Thyroid gland (tissue), 4 donors: ENCODE measurements at regions not wholly inside any gene's neighbourhood (a gene's known extent, or its start where the extent isn't known, plus 50 kb on each side); places are given as distances from the start of the nearest gene placed in this dataset.
"Not testable (repeated sequence)": the region's sequence is repeated elsewhere in the genome, so short reads cannot be mapped to it uniquely, and the experiment has no call there.

Experiments used
- DNase-seq, 2 donors: peaks; one replicate each; pipeline ENCODE4 v3.0.0-alpha.2; 2019
- H3K27ac ChIP-seq, 3 donors: fragments of 200-600 bp; sonication (generic); 1 replicate in 2 of 3; 2 replicates in 1 of 3; pipeline ENCODE4 v1.5.1; 2016 to 2019; ENCODE audit warnings: mild to moderate bottlenecking in 1 of 3, moderate library complexity in 1 of 3
- H3K27me3 ChIP-seq: fragments of 200-600 bp; sonication (generic); one replicate; pipeline ENCODE4 v1.5.1; 2019
- H3K36me3 ChIP-seq, 2 donors: fragments of 200-600 bp; sonication (generic); one replicate each; pipeline ENCODE4 v1.5.1; 2016 to 2019
- H3K4me1 ChIP-seq, 2 donors: fragments of 200-600 bp; sonication (generic); one replicate each; pipeline ENCODE4 v1.5.1; 2017 to 2019
- H3K4me3 ChIP-seq, 3 donors: fragments of 200-600 bp; sonication (generic); replicated peaks in 1 of 3; 1 replicate in 2 of 3; 2 replicates in 1 of 3; pipeline ENCODE4 v1.5.1; 2016; ENCODE audit warnings: mild to moderate bottlenecking in 1 of 3
- H3K9me3 ChIP-seq: fragments of 200-600 bp; sonication (generic); one replicate; pipeline ENCODE4 v1.5.1; 2017
- CTCF ChIP-seq, 6 experiments: fragments of 200-600 bp in 3 of 6; fragments of 450-650 bp in 3 of 6; sonication (generic) in 3 of 6; IDR thresholded peaks; one replicate each; pipeline ENCODE4 v1.5.1; 2016 to 2019; ENCODE audit warnings: antibody characterized with exemption in 6 of 6, mild to moderate bottlenecking in 2 of 6, inconsistent platforms in 1 of 6, moderate library complexity in 1 of 6
- POLR2A ChIP-seq, 2 donors: fragments of 450-650 bp; IDR thresholded peaks; one replicate each; pipeline ENCODE4 v1.6.1; 2017; ENCODE audit warnings: antibody characterized with exemption in 2 of 2, mild to moderate bottlenecking in 2 of 2, moderate library complexity in 1 of 2
- WGBS, 2 donors: methylation state at CpG; one replicate each; pipeline ENCODE4 v1.1.5; 2017; 5-methylcytosine and 5-hydroxymethylcytosine counted together
- intact Hi-C: fragments of 100-400 bp; cut with DNase I; formaldehyde crosslinking; loops from one replicate; pipeline ENCODE4 v1.15.1; 2023

DNA sequence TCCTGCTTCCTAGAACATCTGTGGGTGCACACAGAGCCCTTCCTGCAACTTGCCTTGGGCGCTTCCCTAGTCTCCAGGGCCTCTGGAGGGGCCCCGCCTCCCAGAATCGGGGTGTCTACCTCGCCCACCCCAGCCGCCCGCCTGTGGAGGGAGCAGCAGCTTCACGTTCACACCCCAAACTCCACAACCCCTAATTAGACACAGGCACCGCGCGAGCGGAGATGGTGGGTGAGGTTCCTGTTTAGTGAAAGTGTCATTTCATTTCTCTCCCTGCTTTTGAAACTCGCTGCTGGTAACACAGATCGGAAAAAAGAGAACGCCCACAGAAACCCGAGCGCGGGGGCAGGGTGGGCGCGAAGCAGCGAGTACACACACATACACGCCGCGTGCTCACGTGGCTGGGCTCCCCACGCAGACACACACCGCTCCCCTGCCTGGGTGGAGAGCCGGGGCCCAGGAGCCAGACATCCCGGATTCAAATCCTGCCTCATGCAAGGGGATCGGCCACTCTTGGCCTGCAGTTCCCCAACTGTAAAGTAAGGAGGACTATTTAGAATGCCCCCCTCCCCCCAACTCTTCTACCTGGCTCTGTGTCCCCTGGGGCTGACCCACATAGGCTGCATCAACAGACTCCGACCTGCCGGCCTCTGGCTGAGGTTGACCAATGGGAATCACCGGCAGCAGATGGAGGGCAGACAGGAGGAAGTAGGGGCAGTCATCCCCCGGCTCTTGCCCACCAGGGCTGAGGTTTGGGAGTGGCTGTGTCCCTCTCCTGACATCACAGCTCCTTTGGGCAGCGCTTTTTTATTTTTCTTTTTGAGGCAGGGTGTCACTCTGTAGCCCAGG, 79.2 kb upstream of the NCOR2 start:
- intact Hi-C loops: no loop called here
- TF ChIP-seq POLR2A (IDR thresholded peaks at IDR 0.05) (no peak), CTCF (IDR thresholded peaks at IDR 0.05) (no peak)
- WGBS, 2 donors: 52 to 69% methylated on average over 31 to 33 of the region's 34 CpGs

DNA sequence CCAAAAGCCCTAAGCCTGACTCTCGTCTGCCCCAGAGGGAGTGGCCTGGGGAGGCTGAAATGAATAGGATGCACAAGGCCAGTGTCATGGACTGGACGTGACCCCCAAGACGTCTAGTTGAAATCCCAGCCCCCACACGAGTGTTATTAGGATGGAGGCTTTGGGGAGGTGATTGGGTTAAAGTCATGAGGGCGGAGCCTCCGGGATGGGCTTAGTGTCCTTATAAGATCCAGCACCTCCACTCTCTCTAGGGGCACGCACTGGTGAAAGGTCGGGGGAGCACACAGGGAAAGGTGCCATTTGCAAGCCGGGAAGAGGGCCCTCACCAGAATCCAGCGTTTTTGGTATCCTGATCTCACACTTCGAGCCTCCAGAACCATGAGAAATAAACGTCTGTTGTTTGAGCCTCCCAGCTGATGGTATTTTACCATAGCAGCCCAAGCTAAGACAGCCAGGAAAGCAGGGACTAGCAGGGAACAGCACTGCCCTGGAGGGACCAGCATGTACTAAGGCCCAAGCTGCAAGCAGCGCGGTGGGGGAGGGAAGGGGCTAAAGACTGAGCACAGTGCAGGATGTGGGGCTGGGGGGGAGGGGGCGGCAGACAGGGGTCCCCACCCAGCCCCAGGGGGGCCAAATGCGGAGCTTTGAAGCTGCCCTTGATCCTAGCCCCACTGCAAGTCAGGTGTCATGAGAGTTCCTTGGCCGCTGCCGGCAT, 78.3 kb upstream of the NCOR2 start:
- H3K4me3 ChIP-seq: no peak overlapping the region
- intact Hi-C loops: no loop called here
- no peak overlapping the region for H3K27ac ChIP-seq

More for the DNA sequence above, 79.2 kb upstream of the NCOR2 start:
- H3K4me3 ChIP-seq: no peak overlapping the region
- no peaks in the 10 kb centered on the region for H3K36me3 ChIP-seq
- DNase-seq: no peak
- H3K9me3 ChIP-seq: no peaks in the 10 kb centered on the region
- H3K27me3 ChIP-seq: no peaks in the 10 kb centered on the region
- H3K4me1 ChIP-seq: no peaks in the 10 kb centered on the region
- H3K27ac ChIP-seq: no peak overlapping the region

DNA sequence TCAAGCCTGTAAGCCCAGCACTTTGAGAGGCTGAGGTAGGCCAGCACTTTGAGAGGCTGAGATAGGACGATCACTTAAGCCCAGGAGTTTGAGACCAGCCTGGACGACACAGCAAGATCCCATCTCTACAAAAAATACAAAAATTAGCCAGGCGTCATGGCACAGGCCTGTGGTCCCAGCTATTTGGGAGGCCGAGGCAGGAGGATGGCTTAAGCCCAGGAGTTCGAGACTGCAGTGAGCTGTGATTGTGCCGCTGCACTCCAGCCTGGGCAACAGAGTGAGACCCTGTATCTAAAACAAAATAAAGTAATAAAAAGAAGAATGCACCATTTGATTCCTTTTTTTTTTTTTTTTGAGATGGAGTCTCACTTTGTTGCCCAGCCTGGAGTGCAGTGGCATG, 76.4 kb upstream of the NCOR2 start:
- 95 to 96% methylated on average over 6 of the region's 6 CpGs for WGBS, 2 donors
- intact Hi-C loops, H3K27ac ChIP-seq, H3K4me3 ChIP-seq, H3K4me1 ChIP-seq, H3K36me3 ChIP-seq, H3K9me3 ChIP-seq, H3K27me3 ChIP-seq, DNase-seq: not testable (repeated sequence)

More for the DNA sequence above, 78.3 kb upstream of the NCOR2 start:
- TF ChIP-seq CTCF (IDR thresholded peaks at IDR 0.05) (no peak), POLR2A (IDR thresholded peaks at IDR 0.05) (no peak)
- no peaks in the 10 kb centered on the region for H3K9me3 ChIP-seq
- DNase-seq: no peak
- H3K36me3 ChIP-seq: no peaks in the 10 kb centered on the region
- 71 to 76% methylated on average over 15 to 17 of the region's 18 CpGs for WGBS, 2 donors
- no peaks in the 10 kb centered on the region for H3K4me1 ChIP-seq
- no peaks in the 10 kb centered on the region for H3K27me3 ChIP-seq

DNA sequence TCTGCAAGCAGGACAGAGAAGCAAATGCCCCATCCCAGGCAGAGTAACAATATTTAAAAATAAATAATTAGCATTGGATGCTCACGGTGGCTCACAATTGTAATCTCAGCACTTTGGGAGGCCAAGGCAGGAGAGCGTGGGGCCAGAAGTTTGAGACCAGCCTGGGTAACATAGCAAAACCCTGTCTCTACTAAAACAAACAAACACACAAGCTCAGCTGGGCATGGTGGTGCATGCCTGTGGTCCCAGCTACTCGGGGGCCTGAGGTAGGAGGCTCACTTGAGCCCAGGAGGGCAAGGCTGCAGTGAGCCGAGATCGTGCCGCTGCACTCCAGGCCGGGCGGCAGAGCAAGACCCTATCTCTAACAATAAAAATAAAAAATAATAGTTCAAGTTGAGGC, 74.7 kb upstream of the NCOR2 start:
- no peak for DNase-seq
- 87 to 93% methylated on average over 8 of the region's 8 CpGs for WGBS, 2 donors
- TF ChIP-seq CTCF (IDR thresholded peaks at IDR 0.05) (no peak), POLR2A (IDR thresholded peaks at IDR 0.05) (no peak)
- Histone ChIP-seq H3K36me3 (no peaks in the 10 kb centered on the region), H3K4me3 (no peak overlapping the region), H3K27ac (no peak overlapping the region), H3K27me3 (no peaks in the 10 kb centered on the region), H3K4me1 (no peaks in the 10 kb centered on the region), H3K9me3 (no peaks in the 10 kb centered on the region)
- intact Hi-C loops: no loop called here

GRCh38 chr12:124641591-124641990, 74.2 kb upstream of the NCOR2 start:
- Histone ChIP-seq H3K27ac (no peak overlapping the region), H3K4me1 (no peaks in the 10 kb centered on the region), H3K36me3 (no peaks in the 10 kb centered on the region), H3K9me3 (no peaks in the 10 kb centered on the region), H3K27me3 (no peaks in the 10 kb centered on the region), H3K4me3 (no peak overlapping the region)
- DNase-seq: no peak
- 86 to 93% methylated on average over 6 of the region's 6 CpGs for WGBS, 2 donors
- TF ChIP-seq CTCF (IDR thresholded peaks at IDR 0.05): no peak
- no peak for TF ChIP-seq POLR2A (IDR thresholded peaks at IDR 0.05)
- intact Hi-C loops: no loop called here
